ENCODE measurements at regions not wholly inside any gene's neighbourhood (a gene's known extent, or its start where the extent isn't known, plus 50 kb on each side); places are given as distances from the start of the nearest gene placed in this dataset.

GRCh38 chr15:57885435-57885834 lies 178.9 kb downstream of the POLR2M start:
- no peak overlapping the region for H3K27ac ChIP-seq (ENCODE audit: low read depth in 1 of 2, low read length in 2 of 2)
- WGBS, result 89% methylated on average over 5 of the region's 5 CpGs
- no peaks in the 10 kb centered on the region for H3K4me1 ChIP-seq (ENCODE audit: control insufficient read depth in 4 of 4, insufficient read depth in 4 of 4, low read length in 3 of 4)
- TF ChIP-seq ZBTB33 (IDR thresholded peaks at IDR 0.05), result no peak
- TF ChIP-seq JUND (IDR thresholded peaks at IDR 0.05), result no peak
- TF ChIP-seq HNF4A (conservative IDR thresholded peaks at IDR 0.05), result no peak
- no peak for TF ChIP-seq FOXA1 (IDR thresholded peaks at IDR 0.05)
- TF ChIP-seq HNF4G (IDR thresholded peaks at IDR 0.05), result no peak
- TF ChIP-seq RAD21 (IDR thresholded peaks at IDR 0.05), result no peak
- no peak for TF ChIP-seq SP1 (IDR thresholded peaks at IDR 0.05)
- no peak for TF ChIP-seq MAX (IDR thresholded peaks at IDR 0.05)
- TF ChIP-seq RXRA (IDR thresholded peaks at IDR 0.05), result no peak
- no peak for TF ChIP-seq FOXA2 (IDR thresholded peaks at IDR 0.05)
- no peak for TF ChIP-seq TAF1 (conservative IDR thresholded peaks at IDR 0.05)
- no peak for TF ChIP-seq ATF3 (IDR thresholded peaks at IDR 0.05)
- no peak for TF ChIP-seq CTCF (IDR thresholded peaks at IDR 0.05; ENCODE audit: low read depth, low read length, missing input control)
- no peak for TF ChIP-seq EGR1 (IDR thresholded peaks at IDR 0.05; ENCODE audit: low read depth in 2 of 2)
- TF ChIP-seq YY1 (IDR thresholded peaks at IDR 0.05), result no peak
- TF ChIP-seq GABPA (IDR thresholded peaks at IDR 0.05 in 1 of 2, conservative IDR thresholded peaks at IDR 0.05 in 1 of 2), result no peak
- H3K27me3 ChIP-seq (ENCODE audit: control insufficient read depth in 4 of 4, insufficient read depth in 4 of 4, low read length in 3 of 4), result no peaks in the 10 kb centered on the region
- H3K9me3 ChIP-seq (ENCODE audit: control insufficient read depth in 4 of 4, low read length in 3 of 4), result no peaks in the 10 kb centered on the region
- no peaks in the 10 kb centered on the region for H3K36me3 ChIP-seq (ENCODE audit: control insufficient read depth in 4 of 4, insufficient read depth in 3 of 4, low read depth in 1 of 4, low read length in 3 of 4)
- DNase-seq (ENCODE audit: low spot score), result no peak
- no peak overlapping the region for H3K4me3 ChIP-seq (ENCODE audit: low read depth in 1 of 3, low read length in 3 of 3)
- no peak overlapping the region for H3K9ac ChIP-seq (ENCODE audit: low read depth in 1 of 2, low read length in 2 of 2)

- Histone ChIP-seq H3K36me3 (ENCODE audit: control insufficient read depth in 4 of 4, insufficient read depth in 3 of 4, low read depth in 1 of 4, low read length in 3 of 4) (no peaks in the 10 kb centered on the region), H3K9ac (ENCODE audit: low read depth in 1 of 2, low read length in 2 of 2) (no peak overlapping the region), H3K4me3 (ENCODE audit: low read depth in 1 of 3, low read length in 3 of 3) (no peak overlapping the region), H3K9me3 (ENCODE audit: control insufficient read depth in 4 of 4, low read length in 3 of 4) (no peaks in the 10 kb centered on the region), H3K4me1 (ENCODE audit: control insufficient read depth in 4 of 4, insufficient read depth in 4 of 4, low read length in 3 of 4) (no peaks in the 10 kb centered on the region), H3K27ac (ENCODE audit: low read depth in 1 of 2, low read length in 2 of 2) (no peak overlapping the region), H3K27me3 (ENCODE audit: control insufficient read depth in 4 of 4, insufficient read depth in 4 of 4, low read length in 3 of 4) (no peaks in the 10 kb centered on the region)
- no peak for DNase-seq (ENCODE audit: low spot score)
- WGBS, result 62% methylated on average over 2 of the region's 2 CpGs
- TF ChIP-seq GABPA (IDR thresholded peaks at IDR 0.05 in 1 of 2, conservative IDR thresholded peaks at IDR 0.05 in 1 of 2) (no peak), CTCF (IDR thresholded peaks at IDR 0.05; ENCODE audit: low read depth, low read length, missing input control) (no peak), RAD21 (IDR thresholded peaks at IDR 0.05) (no peak), YY1 (IDR thresholded peaks at IDR 0.05) (no peak), SP1 (IDR thresholded peaks at IDR 0.05) (no peak), REST (IDR thresholded peaks at IDR 0.05) (no peak), HNF4A (conservative IDR thresholded peaks at IDR 0.05) (no peak), FOXA2 (IDR thresholded peaks at IDR 0.05) (no peak), HNF4G (IDR thresholded peaks at IDR 0.05) (no peak), NR2F2 (IDR thresholded peaks at IDR 0.05) (no peak), EGR1 (IDR thresholded peaks at IDR 0.05; ENCODE audit: low read depth in 2 of 2) (no peak)
These were observed 177.7 kb downstream of the ALDH1A2 start for GRCh38 chr15:57887825-57888224.

All from liver (tissue), 8 donors.